Bronchial epithelial cell (primary cell): ENCODE measurements at regions not wholly inside any gene's neighbourhood (a gene's known extent, or its start where the extent isn't known, plus 50 kb on each side); places are given as distances from the start of the nearest gene placed in this dataset.

Experiments used
- DNase-seq: peaks from one replicate; pipeline ENCODE4 v3.0.0-alpha.2; 2010; ENCODE audit warnings: low read depth
- FAIRE-seq: peaks from 2 replicates; lab custom pipeline; 2011; peaks lifted over from hg19 to GRCh38; lab: Jason Lieb, UNC
- H3K27me3 ChIP-seq: 2 replicates; pipeline ENCODE4 v1.5.1; 2011; ENCODE audit warnings: low read length; ENCODE audit not compliant: control insufficient read depth, insufficient read depth
- H3K36me3 ChIP-seq: 2 replicates; pipeline ENCODE4 v1.5.1; 2011; ENCODE audit warnings: low read length; ENCODE audit not compliant: control insufficient read depth, insufficient read depth
- H3K4me3 ChIP-seq: 2 replicates; pipeline ENCODE4 v1.5.1; 2011; ENCODE audit warnings: mild to moderate bottlenecking, low read depth, low read length, control low read depth
- TF ChIP-seq, protein P1 (sequence below): IDR thresholded peaks from 2 replicates; pipeline ENCODE4 v1.5.1; 2011; ENCODE audit warnings: mild to moderate bottlenecking, moderate library complexity, low read length, control low read depth, inconsistent platforms; ENCODE audit not compliant: insufficient read depth, severe bottlenecking

GRCh38 chr4:1515763-1516162, 109.5 kb upstream of the NKX1-1 start:
- no peaks in the 10 kb centered on the region for H3K36me3 ChIP-seq
- no peak for DNase-seq
- no peak for FAIRE-seq
- peaks cover 6% of the 10 kb centered on the region for H3K27me3 ChIP-seq
- TF ChIP-seq, protein P1, sequence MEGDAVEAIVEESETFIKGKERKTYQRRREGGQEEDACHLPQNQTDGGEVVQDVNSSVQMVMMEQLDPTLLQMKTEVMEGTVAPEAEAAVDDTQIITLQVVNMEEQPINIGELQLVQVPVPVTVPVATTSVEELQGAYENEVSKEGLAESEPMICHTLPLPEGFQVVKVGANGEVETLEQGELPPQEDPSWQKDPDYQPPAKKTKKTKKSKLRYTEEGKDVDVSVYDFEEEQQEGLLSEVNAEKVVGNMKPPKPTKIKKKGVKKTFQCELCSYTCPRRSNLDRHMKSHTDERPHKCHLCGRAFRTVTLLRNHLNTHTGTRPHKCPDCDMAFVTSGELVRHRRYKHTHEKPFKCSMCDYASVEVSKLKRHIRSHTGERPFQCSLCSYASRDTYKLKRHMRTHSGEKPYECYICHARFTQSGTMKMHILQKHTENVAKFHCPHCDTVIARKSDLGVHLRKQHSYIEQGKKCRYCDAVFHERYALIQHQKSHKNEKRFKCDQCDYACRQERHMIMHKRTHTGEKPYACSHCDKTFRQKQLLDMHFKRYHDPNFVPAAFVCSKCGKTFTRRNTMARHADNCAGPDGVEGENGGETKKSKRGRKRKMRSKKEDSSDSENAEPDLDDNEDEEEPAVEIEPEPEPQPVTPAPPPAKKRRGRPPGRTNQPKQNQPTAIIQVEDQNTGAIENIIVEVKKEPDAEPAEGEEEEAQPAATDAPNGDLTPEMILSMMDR, result no peak
- no peak overlapping the region for H3K4me3 ChIP-seq

DNA sequence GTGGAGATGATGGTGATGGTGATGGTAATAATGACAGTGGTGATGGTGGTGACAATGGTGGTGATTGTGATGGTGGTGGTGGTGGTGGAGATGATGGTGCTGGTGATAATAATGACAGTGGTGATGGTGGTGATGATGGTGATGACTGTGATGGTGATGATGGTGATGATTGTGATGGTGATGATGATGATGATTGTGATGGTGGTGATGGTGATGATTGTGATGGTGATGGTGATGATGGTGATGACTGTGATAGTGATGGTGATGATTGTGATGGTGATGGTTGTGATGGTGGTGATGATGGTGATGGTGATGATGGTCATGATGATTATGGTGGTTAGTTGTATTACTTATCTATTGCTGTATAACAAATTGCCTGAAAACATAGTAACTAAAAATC, 108.9 kb upstream of the NKX1-1 start:
- Histone ChIP-seq H3K4me3 (no peak overlapping the region), H3K27me3 (peaks cover 4% of the 10 kb centered on the region), H3K36me3 (no peaks in the 10 kb centered on the region)
- DNase-seq (no peak), FAIRE-seq (no peak)
- TF ChIP-seq, protein P1, result no peak

DNA sequence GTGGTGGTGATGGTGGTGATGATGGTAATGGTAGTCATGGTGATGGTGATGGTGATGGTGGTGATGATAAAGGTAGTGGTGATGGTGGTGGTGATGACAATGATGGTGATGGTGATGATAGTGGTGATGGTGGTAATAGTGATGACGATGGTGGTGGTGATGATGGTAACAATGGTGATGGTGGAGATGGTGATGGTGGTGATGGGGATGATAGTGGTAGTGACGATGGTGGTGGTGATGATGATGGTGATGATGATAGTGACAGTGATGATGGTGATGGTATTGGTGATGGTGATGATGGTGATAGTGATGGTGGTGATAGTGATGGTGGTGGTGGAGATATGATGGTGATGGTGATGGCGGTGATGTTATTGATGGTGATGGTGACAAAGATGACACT, 108.4 kb upstream of the NKX1-1 start:
- peak; percentile 36 for FAIRE-seq
- peaks cover 3% of the 10 kb centered on the region for H3K27me3 ChIP-seq
- TF ChIP-seq, protein P1, result no peak

GRCh38 chr4:1513936-1514483, 107.8 kb upstream of the NKX1-1 start:
- H3K4me3 ChIP-seq, result no peak overlapping the region
- FAIRE-seq, result no peak
- TF ChIP-seq, protein P1, result no peak
- DNase-seq, result no peak
- H3K36me3 ChIP-seq, result no peaks in the 10 kb centered on the region
- peaks cover 3% of the 10 kb centered on the region for H3K27me3 ChIP-seq

More for the DNA sequence above, 108.4 kb upstream of the NKX1-1 start:
- Histone ChIP-seq H3K36me3 (no peaks in the 10 kb centered on the region), H3K4me3 (no peak overlapping the region)
- DNase-seq, result no peak

DNA sequence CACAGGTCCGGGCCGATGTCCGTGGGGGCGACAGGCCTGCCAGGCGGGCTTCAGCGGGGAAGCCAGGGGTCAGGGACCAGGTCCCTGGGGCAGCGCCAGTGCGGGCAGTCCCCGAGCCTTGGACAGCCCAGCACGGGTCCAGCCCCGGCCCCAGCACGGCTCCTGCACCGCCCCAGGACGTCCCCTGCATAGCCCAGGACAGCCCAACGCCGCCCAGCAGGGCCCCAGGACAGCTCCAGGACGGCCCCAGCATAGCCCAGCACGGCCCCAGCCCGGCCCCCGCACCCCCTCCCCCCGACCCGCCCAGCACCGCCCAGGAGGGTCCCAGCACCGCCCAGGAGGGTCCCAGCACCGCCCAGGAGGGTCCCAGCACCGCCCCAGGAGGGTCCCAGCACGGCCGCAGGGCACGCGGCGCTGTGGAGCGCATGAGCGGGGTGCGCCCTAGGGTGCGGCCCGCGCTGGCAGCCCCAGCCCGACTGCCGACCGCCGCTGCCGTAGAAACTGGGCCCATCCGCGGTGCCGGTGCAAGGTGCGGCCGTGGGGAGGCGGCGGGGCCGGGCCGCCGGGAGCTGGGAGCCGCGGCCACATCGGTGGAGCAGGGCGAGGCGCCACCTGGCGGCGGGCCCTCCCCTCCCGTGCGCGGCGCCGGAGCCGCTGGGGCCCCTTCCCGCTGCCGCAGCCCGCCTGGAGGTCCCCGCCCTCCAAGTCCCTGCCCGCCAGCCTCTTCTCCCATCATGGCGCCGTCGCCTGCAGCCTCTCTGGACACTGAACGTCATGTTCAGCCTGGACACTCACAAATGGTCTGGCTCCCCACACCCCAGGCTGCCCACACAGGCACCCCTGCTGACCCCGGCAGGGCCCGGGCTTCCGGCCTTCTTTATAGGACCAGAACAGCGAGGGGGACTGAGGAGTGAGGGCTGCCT, 106.8 kb upstream of the NKX1-1 start:
- no peak overlapping the region for H3K4me3 ChIP-seq
- DNase-seq (no peak), FAIRE-seq (no peak)
- peaks cover 3% of the 10 kb centered on the region for H3K27me3 ChIP-seq
- no peaks in the 10 kb centered on the region for H3K36me3 ChIP-seq
- TF ChIP-seq, protein P1, result peak; percentile 32
